ELR (cell line): ENCODE measurements at regions not wholly inside any gene's neighbourhood (a gene's known extent, or its start where the extent isn't known, plus 50 kb on each side); places are given as distances from the start of the nearest gene placed in this dataset.

ENCODE experiments used
- DNase-seq: peaks from one replicate; pipeline ENCODE4 v3.0.0-alpha.2; 2015; ENCODE audit warnings: low read depth

DNA sequence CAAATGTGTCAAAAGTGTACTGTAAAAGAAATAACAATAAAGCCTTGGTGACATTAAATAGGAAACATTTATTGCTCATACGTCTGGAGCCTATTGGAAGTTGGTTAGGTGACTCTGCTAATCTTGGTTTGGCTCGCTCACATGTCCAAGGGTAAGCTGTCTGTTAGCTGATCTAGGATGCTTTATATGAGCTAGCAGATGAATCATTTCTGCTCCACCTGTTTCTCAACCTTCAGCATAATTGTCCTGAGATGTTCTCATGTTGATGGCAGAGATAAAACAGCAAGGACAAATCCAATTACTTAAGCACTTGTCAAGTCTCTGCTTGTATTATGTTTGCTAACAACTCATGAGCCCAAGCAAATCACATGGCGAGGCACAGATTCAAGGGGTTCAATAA, 56.0 kb upstream of the CD53 start:
- DNase-seq: no peak

DNA sequence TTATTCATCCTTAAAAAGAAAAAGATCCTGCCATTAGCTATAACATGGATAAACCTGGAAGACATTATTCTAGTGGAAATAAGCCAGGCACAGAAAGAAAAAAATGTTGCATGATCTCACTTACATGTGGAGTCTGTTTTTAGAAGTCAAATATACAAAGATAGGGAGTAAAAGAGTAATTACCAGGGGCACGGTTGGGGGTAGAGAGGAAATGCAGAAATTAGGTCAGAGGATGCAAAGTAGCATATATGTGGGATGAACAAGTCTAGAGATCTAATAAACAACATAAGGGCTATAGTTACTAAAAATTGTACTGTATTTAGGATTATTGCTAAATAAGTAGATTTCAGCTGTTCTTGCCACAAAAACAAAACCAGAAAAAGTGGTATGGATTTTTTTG, 61.4 kb upstream of the CD53 start:
- no peak for DNase-seq

DNA sequence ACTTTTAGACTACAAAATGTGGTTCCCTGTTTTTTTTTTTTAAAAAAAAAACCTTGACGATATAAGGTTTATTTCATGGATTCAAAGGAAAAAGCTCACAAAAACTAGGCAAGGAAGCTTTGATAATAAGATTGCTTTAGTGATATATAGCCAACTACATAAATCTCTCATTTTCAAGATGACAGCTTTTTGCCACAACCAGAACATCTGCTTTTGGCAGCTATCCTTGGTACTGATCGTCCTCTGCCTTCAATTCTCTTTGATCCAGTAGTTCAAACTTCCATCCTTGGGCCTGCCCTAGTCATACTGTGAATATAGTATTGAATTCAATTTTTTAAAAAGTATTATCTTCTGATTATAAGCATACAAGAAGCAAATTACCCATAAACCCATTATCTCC, 72.9 kb upstream of the CD53 start:
- DNase-seq: no peak

DNA sequence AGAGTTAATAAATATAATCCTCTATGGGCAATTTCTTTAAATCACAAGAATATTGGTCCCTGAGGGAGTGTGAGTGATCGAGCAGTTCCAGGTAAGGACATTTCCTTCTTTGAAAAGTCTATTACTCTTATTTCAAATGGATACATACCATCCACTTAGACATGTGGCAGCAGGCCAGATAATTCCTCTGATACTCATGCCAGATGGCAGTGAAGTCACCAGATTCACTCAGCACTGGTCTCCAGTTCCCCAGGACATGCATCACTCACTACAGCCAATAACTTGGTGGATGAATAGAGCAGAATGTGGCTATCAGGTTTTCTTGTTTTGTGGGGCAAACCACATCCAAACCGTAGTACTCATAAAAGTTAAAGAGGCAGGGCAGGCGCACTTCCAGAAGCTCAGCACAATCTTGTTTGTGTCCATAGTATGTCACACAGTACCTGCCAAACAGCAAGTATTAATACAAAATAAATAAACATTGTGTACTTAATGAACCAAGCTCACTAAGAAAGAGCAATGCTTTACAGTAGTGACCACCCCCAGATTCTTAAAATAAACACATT, 74.2 kb upstream of the CD53 start:
- no peak for DNase-seq

DNA sequence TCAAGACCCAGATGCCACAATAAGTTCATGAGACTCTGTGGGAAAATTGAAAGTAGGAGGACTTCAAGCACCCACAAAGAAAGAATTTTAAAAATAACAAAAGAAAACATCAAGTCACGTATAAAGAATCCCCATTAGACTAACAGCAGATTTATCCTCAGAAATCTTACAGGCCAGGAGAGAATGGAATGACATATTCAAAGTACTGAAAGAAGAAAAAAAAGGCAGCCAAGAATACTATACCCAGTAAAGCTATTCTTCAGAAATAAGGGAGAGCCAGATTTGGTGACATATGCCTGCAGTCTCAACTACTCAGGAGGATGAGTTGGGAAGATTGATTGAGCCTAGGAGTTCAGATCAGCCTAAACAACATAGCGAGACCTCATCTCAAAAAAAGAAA, 84.3 kb upstream of the CD53 start:
- no peak for DNase-seq

DNA sequence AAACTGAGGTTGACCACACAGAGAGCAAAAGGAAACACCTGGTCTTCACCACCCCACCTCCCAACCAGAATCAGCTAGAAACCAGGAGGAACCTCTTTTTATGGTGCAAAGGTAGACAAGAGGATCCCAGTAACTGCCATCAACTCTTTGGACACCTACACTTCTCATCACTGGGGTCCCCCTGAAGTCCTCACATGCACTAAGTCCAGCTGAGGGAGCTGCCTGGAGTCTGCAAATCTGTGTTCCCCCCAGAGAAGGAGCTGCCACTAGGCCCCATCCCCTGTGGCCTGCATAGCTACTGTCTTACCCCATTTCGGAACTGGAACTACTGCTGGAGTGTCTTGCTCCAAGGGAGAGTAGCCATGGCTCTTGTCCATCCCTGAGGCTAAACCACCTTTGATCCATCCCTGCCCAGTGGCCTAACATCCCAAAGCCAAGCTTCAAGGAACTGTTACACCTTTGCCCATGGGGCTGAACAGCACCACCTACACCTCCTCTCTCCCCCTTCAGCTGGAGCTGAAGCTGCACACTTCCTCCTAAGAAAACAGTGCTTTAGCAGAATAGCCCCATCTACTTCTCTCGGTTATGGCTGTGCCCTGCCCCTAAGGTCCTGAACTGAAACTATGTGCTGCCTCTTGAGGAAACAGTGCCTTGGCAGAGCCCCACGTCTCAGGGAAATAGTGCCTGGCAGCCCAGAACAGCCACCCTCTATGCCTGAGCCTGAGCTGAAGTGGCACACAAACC, 85.4 kb upstream of the CD53 start:
- DNase-seq: no peak

DNA sequence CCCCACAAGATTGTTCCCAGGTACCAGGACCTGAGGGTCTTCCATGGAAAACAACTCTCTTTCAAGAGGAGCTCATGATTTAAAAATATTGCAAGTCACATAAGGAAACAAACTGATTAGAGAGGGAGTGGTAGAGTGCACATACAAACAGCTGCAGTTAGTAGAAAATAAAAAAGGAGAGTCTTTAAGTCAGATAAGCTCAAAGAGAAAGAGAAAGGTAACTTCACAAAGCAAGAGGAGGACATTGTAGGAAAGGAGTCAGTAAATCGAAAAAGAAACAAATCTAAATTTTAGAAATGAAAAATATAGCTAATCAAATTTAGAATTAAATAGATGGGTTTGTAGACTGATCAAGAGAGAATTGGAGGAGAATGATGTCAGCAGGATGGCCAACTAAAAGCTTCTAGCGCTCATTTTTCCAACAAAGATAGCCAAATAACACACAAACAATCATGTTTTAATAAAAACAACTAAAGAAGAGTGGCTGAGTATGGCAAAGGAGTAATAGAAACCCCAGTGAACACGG, 86.1 kb upstream of the CD53 start:
- DNase-seq: no peak

DNA sequence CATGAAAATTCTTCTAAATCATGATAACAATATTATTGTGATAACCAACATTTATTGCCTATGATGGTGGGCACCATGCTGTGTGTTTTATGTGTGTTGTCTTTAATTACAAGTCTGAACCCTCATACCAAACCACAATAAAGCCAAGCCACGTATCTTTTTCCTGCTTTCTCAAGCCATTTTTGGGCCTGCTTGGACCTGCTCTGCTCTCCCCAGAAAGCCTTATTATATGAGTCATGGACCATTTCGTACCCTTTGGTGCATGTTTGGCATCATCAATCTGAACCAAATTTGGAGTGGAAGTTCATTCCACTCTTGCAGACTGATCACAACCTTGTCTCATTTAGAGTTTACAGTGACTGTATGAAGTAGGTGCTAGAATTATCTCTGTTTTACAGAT, 87.3 kb upstream of the CD53 start:
- DNase-seq: no peak

DNA sequence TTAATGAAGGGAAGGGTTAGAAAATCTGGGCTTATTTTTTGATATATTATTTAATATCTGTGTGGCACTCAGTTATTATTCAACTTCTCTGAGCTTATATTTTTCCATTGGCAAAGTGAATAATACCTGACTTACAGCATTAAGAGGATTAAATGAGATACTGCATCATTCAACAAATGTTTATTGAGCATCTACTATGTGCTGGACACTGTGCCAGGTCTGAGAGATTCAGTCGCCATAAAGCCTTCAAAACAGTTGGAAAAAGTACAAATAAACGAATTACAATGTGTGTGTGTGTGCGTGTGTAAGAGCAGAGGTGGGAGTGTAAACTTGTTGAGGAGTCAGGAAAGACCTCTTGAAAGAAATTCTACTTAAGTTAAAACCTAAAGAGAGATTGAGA, 87.9 kb upstream of the CD53 start:
- no peak for DNase-seq

DNA sequence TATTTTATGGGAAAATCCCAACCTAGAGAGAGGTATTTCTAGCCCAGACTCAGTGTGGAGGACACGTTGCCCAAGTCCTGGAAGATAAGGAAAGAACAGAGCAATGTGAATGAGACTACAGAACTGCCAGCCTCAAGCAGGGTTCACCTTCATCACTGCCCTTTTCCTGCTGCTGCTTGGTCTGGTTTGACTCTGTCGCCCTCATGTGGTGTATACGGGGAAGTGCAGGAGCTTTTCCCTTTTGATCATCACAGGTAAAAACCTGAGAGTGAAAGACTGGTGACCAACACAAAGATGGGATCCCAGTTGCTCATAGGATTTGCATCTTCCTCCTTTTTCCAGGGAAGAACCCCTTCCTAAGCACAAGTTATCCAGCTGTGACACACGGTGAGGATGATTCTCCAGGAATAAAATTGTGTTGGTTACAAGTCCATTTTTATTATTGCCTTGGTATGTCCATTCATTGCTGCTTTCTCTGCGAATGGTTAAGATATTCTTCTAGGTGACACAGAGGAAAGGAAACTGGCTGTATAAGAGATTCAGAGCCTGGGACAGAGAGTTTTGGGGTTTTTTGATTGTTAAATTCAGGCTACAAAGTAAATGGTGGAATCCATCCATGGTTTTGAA, 89.5 kb upstream of the CD53 start:
- peak; percentile 63 for DNase-seq

DNA sequence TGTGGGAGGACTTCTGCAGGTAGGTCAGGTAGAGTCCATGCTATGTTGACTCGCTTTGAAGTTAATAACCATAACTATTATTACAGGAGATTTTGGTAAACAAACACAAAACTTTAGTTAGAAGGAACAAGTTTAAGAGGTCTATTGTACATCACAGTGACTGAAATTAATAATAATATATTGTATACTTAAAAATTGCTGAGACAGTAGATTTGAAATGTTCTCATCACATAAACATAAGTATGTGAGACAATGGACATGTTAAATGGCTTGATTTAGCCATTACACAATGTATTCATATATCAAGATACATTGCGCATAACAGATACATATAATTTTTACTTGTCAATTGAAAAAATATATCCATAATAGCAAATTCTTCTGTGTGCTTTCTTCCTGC, 91.4 kb upstream of the CD53 start:
- no peak for DNase-seq

DNA sequence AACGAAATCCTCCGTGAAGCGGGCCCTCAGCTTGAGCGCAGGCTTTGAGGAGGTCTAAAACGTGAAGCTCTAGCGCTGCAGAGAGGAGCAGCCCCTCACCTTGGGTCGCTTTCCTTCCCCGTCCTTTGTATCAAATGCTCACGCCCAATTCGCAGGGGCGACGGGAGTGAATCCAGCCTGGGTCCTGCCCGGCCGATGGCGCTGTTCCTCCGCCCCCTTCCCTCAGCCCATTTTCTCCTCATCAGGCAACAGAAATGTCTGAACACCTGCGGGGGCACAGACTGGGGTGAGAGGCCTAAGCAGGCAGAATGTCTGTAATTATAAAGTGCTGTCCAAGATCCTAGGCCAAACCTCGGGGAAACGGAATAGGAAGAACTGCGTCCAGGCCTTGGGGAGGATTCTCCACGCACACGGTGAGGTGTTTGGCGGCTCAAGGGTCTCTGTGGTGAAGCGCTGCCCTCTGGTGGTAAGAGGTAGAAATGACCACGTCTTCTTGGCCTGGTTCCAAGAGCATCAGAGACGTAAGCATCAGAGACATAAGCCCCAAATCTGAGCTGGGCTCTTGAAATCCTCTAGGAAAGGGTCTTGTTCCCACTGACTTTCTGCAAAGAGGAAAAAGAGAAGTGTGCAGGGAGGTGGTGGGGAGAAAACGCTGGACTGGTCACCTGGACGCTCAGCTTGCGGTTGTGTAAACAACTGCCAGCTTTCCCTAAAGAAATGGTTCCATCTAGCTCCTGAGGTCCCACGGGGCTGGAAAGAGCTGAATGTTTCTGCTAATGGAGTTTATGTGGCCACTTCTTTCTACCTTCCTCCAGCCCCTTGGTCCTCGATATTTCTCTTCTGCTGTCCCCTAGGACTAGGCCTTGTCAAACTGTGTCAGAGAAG, 92.1 kb upstream of the CD53 start:
- peak; percentile 76 for DNase-seq

DNA sequence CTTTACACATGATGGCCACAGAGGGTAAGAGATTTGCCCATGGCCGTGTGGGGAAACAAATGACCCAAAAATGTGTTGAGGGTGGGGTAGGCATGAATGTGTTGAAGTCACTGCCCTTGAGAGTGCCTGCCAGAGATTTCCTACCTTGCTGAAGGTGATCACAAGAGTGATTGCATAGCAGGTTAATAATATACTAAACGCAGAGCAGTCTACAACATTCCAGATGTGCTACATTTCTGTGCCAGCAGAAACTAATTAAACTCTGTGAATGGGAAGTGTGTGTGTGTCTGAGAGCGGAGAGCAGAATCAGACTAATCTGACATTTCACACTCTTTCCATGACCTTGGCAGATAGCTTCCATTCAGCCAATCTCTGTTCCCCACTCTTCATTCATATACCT, 93.3 kb upstream of the CD53 start:
- DNase-seq: no peak

DNA sequence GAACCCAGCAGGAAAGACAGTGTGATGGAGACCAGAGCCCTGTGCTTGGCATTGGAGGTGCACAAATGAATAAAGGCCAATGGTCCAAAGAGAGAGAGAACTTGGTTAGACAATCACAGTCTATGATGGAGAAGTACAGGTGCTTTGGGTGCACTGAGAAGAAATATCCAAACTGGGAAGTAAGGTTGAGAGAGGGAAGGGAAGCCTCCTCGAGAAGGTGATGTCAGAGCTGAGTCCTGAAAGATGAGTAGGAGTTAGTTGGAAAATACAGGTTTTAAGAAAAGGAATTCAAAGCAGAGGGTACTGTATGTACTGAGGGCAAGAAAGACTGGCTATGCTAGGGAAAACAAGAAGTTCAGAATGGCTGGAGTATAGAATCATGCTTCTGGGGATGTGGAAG, 94.1 kb upstream of the CD53 start:
- no peak for DNase-seq

DNA sequence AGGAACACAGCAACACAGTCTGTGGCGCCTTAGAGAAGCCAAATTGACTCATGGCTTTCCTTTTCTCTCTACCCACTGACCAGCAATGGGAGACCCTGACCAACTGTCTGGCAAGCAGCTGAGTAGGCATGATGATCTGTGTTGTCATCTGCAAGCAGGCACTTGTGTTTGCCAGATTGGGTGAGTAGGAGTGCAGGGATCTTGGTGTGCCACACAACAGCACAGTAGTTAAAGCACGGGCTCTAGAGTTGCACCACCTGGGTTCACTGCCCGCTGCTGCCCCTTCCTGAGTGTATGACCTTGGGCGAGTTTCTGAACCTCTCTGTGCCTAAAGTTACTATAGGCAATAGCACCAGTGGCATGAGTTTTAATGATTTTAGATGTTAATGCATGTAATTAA, 95.7 kb upstream of the CD53 start:
- no peak for DNase-seq

DNA sequence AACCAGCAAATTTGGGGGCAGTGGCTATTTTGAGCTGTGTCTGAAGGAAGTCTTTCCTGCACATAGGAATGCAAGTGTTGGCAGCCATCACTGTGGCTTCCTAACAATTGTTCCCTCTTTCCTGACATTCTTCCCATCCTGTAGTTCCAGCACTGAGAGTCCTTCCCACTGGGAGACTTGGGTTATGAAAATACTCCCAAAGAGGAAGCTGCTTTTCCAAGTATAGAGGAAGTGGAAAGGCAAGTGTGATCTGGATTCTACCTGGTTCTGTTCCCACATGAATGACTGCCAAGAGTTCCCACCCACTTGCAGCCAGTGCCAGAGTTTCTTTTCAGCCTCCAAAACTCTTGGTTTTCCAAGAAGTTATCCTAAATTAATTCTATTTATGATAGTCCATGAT, 98.5 kb upstream of the CD53 start:
- no peak for DNase-seq

DNA sequence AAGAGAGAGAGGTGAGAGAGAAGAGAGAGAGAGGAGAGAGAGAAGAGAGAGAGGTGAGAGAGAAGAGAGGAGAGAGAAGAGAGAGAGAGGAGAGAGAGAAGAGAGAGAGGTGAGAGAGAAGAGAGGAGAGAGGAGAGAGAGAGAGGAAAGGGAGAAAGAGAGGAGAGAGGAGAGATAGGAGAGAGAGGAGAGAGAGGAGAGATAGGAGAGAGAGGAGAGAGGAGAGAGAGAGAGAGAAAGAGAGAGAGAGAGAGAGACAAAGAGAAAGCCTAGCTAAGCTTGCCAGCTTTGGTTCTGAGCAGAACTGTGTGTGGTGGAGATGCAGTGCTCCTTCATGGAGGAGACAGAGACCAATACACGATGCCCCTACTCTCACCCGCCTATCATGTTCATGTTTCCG, 99.1 kb upstream of the KCNA3 start:
- no peak for DNase-seq

DNA sequence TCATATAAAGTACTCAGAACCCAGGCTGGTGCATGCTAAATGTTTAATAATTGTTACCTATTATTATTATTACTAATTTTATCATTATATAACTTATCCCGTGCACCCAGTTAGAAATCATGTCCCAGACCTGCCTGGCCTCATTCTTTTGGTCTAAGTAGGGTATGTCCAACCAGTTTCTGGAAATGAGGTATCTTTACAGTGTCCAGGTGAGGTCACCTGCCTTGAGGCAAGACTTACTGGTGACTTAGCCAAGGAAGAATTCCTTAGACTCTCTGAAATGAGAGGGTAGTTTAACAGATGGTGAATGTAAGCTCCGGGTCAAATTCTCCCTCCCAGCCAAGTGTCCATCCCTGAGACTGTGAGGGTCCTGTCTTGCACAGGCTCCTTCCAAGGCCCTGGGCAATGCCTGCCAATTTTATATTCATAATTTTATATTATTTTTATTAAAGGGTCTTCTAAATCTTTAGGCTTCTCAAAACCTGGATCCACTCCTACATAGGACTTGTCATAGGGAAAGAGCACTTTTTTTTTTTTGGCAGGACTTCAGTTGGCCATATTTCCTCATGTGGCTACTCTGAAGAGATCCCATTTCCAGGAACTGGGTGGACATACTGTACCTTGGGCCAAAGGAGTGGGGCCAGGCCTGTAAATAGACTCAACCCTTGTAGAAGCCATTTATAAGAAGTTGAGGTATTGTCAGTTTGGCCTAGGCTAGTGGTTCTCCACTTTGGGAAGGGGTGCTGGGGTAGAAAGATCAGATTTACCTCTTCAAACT, 96.7 kb upstream of the KCNA3 start:
- DNase-seq: no peak

DNA sequence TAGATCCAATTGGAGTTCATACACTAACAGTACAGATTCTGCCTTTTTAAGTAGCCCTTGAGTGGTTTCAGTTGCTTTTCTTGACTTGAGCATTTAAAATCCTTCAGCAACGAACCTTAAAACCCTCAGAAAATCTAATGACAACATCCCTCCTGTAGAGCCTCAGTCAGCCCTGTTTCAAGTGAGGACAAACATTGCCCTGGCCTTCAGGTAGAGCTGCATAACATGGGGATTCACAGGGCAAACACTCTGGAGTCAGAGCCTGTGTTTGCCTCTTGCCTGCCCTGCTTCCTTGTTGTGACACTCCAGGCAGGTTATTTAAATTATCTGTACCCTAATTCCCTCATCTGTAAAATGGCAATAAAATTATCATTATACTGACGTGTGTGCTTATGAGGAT, 96.1 kb upstream of the KCNA3 start:
- DNase-seq: no peak

DNA sequence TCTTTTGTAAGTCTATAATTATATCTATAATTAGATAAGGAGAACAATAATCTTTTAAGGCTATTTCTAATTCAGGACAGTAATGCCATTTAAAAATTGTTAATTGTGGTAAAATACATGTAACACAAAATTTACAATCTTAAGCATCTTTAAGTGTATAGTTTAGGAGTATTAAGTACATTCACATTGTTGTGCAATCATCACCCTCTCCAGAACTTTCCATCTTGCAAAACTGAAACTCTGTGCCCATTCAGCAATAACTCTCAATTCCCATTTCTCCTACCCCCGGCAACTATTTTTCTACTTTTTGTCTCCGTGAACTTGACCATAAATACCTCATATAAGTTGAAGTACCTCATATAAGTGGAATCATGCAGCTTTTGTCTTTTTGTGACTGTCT, 93.9 kb upstream of the KCNA3 start:
- no peak for DNase-seq

DNA sequence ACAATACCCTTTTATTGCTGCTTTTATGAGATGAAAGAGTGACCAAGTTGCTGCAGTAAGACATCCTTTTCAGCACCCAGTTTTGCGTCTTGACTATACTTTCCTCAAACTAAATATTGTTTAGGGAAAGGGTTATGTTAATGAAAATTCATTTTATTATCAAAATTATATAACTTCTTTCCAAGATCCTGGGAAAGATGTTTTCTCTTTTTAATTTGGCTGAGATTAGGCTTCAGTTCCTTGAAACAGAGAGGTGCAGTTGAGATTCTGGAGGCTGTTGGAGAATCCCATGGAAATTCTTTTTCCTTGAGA, 91.6 kb upstream of the KCNA3 start:
- DNase-seq: no peak
